GM12878 (cell line): ENCODE measurements at regions not wholly inside any gene's neighbourhood (a gene's known extent, or its start where the extent isn't known, plus 50 kb on each side); places are given as distances from the start of the nearest gene placed in this dataset.

ENCODE experiments used
- ATAC-seq: fragments of 200-7000 bp; cut with Tn5 transposase; 3 replicates; pipeline ENCODE4 v1.9.1; 2020; ENCODE audit warnings: mild to moderate bottlenecking, moderate library complexity
- BruUV-seq: library from RNA; stranded (reverse); fragments of 400-500 nt; replicated peaks from 2 replicates; lab custom pipeline; 2021; lab: Mats Ljungman, UMichigan
- CTCF ChIA-PET: fragments of 300-600 bp; sonication (Branson Sonifier 250); formaldehyde crosslinking; extraction: SDS; loops from one replicate; lab custom pipeline; 2021; ENCODE audit warnings: inconsistent platforms; lab: Yijun Ruan, JAX
- POLR2A ChIA-PET: fragments of 350-600 bp; formaldehyde crosslinking; extraction: SDS; loops from one replicate; lab custom pipeline; 2021; ENCODE audit warnings: inconsistent platforms; lab: Charles Lee
- RAD21 ChIA-PET: fragments of 300-600 bp; sonication (Branson Sonifier 250); formaldehyde crosslinking; loops from one replicate; lab custom pipeline; 2023; ENCODE audit warnings: antibody characterized with exemption; ENCODE audit not compliant: unreplicated experiment; lab: Charles Lee
- SMC1A ChIA-PET: fragments of 300-600 bp; sonication (Branson Sonifier 250); formaldehyde crosslinking; loops from one replicate; lab custom pipeline; 2023; ENCODE audit not compliant: unreplicated experiment, uncharacterized antibody; lab: Charles Lee
- DNase-seq: peaks from one replicate; pipeline ENCODE4 v3.0.0-alpha.2; 2011; ENCODE audit warnings: low read depth, low spot score
- FAIRE-seq: peaks from 3 replicates; lab custom pipeline; 2011; peaks lifted over from hg19 to GRCh38; lab: Jason Lieb, UNC
- H2AFZ ChIP-seq: 2 replicates; pipeline ENCODE4 v1.6.0; 2011; ENCODE audit warnings: low read depth, low read length, control low read depth; ENCODE audit not compliant: control insufficient read depth
- H3K27ac ChIP-seq: 2 replicates; pipeline ENCODE4 v1.5.1; 2011; ENCODE audit warnings: control low read depth; ENCODE audit not compliant: control insufficient read depth, insufficient read depth
- H3K27me3 ChIP-seq, 2 experiments: replicated peaks in 1 of 2; 2 replicates each; pipeline versions ENCODE4 v1.6.0 to v1.6.1; 2011; ENCODE audit warnings: low read length in 1 of 2; ENCODE audit not compliant: control insufficient read depth in 2 of 2, insufficient read depth in 2 of 2
- H3K36me3 ChIP-seq, 2 experiments: 2 replicates each; pipeline ENCODE4 v1.5.1; 2011; ENCODE audit warnings: low read length in 1 of 2; ENCODE audit not compliant: control insufficient read depth in 2 of 2, insufficient read depth in 2 of 2
- H3K4me1 ChIP-seq: 2 replicates; pipeline ENCODE4 v1.6.1; 2011; ENCODE audit warnings: mild to moderate bottlenecking, low read length, moderate library complexity, mixed read lengths; ENCODE audit not compliant: control insufficient read depth, insufficient read depth
- H3K4me2 ChIP-seq: 2 replicates; pipeline ENCODE4 v1.6.0; 2011; ENCODE audit warnings: control low read depth; ENCODE audit not compliant: control insufficient read depth, insufficient read depth
- H3K4me3 ChIP-seq: fragments of 200-600 bp; sonication (generic); 2 replicates; pipeline ENCODE4 v1.5.1; 2016
- H3K79me2 ChIP-seq: 2 replicates; pipeline ENCODE4 v1.6.0; 2011; ENCODE audit warnings: low read length; ENCODE audit not compliant: control insufficient read depth, insufficient read depth
- H3K9ac ChIP-seq: 2 replicates; pipeline ENCODE4 v1.8.0; 2011; ENCODE audit warnings: low read length, control low read depth, mixed read lengths; ENCODE audit not compliant: control insufficient read depth, insufficient read depth
- H3K9me3 ChIP-seq: replicated peaks from 3 replicates; pipeline ENCODE4 v1.5.1; 2011; ENCODE audit warnings: mild to moderate bottlenecking, low read length; ENCODE audit not compliant: control insufficient read depth, insufficient read depth
- H4K20me1 ChIP-seq: 2 replicates; pipeline ENCODE4 v1.6.0; 2011; ENCODE audit not compliant: control insufficient read depth, insufficient read depth
- ESRRA ChIP-seq: IDR thresholded peaks from 2 replicates; pipeline ENCODE4 v1.6.1; 2012; ENCODE audit warnings: mild to moderate bottlenecking, low read length, improper control_type of control experiment
- NFIC ChIP-seq: IDR thresholded peaks from 2 replicates; pipeline ENCODE4 v1.6.1; 2012; ENCODE audit warnings: low read depth, mild to moderate bottlenecking, inconsistent platforms, low read length, moderate library complexity
- NFYA ChIP-seq: IDR thresholded peaks from 2 replicates; pipeline ENCODE4 v1.6.1; 2011; ENCODE audit warnings: low read depth, mild to moderate bottlenecking, low read length, improper control_type of control experiment, borderline replicate concordance
- RBBP5 ChIP-seq: fragments of 200-600 bp; sonication (generic); conservative IDR thresholded peaks from 2 replicates; pipeline ENCODE4 v1.6.1; 2016
- SIN3A ChIP-seq: IDR thresholded peaks from 2 replicates; pipeline ENCODE4 v1.6.1; 2012; ENCODE audit warnings: low read depth, low read length, improper control_type of control experiment
- SPI1 ChIP-seq: IDR thresholded peaks from 2 replicates; pipeline ENCODE4 v1.6.1; 2011; ENCODE audit warnings: low read depth, mild to moderate bottlenecking, low read length, moderate library complexity, borderline replicate concordance; ENCODE audit not compliant: insufficient read depth
- WRNIP1 ChIP-seq: IDR thresholded peaks from 2 replicates; pipeline ENCODE4 v1.6.1; 2011; ENCODE audit warnings: low read depth, low read length, improper control_type of control experiment, borderline replicate concordance
- in situ Hi-C: fragments of 300-500 bp; cut with MboI; formaldehyde crosslinking; loops from 9 replicates; pipeline ENCODE4 v1.14.3; 2018; ENCODE audit warnings: mixed read lengths
- intact Hi-C: fragments of 100-400 bp; cut with micrococcal nuclease; formaldehyde crosslinking; loops from one replicate; pipeline ENCODE4 v1.14.2; 2022; ENCODE audit not compliant: unreplicated experiment
- TF ChIP-seq, protein P1 (sequence below): fragments of 450-650 bp; IDR thresholded peaks from 2 replicates; pipeline ENCODE4 v1.6.1; 2016; ENCODE audit warnings: mild to moderate bottlenecking, moderate library complexity, borderline replicate concordance
- TF ChIP-seq, protein P2 (sequence below): IDR thresholded peaks from 2 replicates; pipeline ENCODE4 v1.6.1; 2012; ENCODE audit warnings: low read length, inconsistent platforms
- TF ChIP-seq, protein P3 (sequence below), 3 experiments: IDR thresholded peaks in 2 of 3; conservative IDR thresholded peaks in 1 of 3; 2 replicates each; pipeline ENCODE4 v1.5.1; 2011; ENCODE audit warnings: low read depth in 3 of 3, low read length in 3 of 3, mild to moderate bottlenecking in 3 of 3, control low read depth in 2 of 3, moderate library complexity in 2 of 3, inconsistent platforms in 1 of 3, mixed read lengths in 1 of 3; ENCODE audit not compliant: control insufficient read depth in 2 of 3, insufficient read depth in 1 of 3; ENCODE audit errors: extremely low read depth in 1 of 3

DNA sequence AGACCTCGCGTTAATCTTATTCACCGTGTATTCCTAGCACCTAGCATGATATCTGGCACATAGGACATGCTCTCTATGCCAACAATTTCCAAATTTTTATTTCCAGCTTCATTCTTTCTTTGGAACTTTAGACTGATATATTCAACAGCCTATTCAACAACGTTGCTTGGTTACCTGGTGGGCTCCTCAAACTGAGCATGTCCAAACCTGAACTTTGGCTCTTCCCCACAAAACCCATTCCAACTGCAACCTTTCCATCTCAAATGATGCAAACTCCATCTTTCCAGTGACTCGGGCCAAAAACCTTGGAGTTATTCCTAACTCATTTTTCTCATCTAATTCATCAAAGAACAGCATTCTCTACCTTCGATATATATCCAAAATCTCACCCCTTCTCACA, 525.2 kb downstream of the AGTPBP1 start (continued):
- TF ChIP-seq, protein P1, sequence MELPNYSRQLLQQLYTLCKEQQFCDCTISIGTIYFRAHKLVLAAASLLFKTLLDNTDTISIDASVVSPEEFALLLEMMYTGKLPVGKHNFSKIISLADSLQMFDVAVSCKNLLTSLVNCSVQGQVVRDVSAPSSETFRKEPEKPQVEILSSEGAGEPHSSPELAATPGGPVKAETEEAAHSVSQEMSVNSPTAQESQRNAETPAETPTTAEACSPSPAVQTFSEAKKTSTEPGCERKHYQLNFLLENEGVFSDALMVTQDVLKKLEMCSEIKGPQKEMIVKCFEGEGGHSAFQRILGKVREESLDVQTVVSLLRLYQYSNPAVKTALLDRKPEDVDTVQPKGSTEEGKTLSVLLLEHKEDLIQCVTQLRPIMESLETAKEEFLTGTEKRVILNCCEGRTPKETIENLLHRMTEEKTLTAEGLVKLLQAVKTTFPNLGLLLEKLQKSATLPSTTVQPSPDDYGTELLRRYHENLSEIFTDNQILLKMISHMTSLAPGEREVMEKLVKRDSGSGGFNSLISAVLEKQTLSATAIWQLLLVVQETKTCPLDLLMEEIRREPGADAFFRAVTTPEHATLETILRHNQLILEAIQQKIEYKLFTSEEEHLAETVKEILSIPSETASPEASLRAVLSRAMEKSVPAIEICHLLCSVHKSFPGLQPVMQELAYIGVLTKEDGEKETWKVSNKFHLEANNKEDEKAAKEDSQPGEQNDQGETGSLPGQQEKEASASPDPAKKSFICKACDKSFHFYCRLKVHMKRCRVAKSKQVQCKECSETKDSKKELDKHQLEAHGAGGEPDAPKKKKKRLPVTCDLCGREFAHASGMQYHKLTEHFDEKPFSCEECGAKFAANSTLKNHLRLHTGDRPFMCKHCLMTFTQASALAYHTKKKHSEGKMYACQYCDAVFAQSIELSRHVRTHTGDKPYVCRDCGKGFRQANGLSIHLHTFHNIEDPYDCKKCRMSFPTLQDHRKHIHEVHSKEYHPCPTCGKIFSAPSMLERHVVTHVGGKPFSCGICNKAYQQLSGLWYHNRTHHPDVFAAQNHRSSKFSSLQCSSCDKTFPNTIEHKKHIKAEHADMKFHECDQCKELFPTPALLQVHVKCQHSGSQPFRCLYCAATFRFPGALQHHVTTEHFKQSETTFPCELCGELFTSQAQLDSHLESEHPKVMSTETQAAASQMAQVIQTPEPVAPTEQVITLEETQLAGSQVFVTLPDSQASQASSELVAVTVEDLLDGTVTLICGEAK: no peak
- TF ChIP-seq SPI1: no peak
- TF ChIP-seq, protein P2, sequence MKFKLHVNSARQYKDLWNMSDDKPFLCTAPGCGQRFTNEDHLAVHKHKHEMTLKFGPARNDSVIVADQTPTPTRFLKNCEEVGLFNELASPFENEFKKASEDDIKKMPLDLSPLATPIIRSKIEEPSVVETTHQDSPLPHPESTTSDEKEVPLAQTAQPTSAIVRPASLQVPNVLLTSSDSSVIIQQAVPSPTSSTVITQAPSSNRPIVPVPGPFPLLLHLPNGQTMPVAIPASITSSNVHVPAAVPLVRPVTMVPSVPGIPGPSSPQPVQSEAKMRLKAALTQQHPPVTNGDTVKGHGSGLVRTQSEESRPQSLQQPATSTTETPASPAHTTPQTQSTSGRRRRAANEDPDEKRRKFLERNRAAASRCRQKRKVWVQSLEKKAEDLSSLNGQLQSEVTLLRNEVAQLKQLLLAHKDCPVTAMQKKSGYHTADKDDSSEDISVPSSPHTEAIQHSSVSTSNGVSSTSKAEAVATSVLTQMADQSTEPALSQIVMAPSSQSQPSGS: no peak

DNA sequence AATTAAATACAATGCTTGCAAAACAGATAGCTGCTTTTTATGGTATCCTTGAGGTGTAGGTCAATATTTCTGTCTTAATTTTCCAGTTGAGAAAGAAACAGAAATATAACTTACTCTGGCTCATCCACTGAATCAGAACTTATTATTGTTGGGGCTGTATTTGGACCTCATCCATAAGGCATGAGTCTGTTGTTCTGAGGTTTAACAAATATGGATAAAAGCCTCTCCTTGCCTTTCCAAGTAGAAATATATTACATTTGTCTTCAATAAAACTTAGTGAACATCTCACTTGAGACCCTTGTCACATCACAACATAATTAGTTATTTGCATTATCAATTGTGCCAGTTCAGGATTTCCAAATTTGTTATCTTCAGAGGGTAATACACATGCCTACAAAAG, 525.8 kb downstream of the AGTPBP1 start:
- Histone ChIP-seq H3K4me2 (no peak overlapping the region), H2AFZ (no peak overlapping the region), H3K27ac (no peak overlapping the region), H4K20me1 (no peaks in the 10 kb centered on the region), H3K27me3 (no peaks in the 10 kb centered on the region), H3K79me2 (no peaks in the 10 kb centered on the region), H3K4me3 (no peak overlapping the region), H3K4me1 (no peaks in the 10 kb centered on the region), H3K9ac (no peak overlapping the region), H3K9me3 (no peaks in the 10 kb centered on the region), H3K36me3 (no peaks in the 10 kb centered on the region)
- DNase-seq (no peak), ATAC-seq (no peak), FAIRE-seq (no peak)
- SMC1A ChIA-PET: no interaction called here
- RAD21 ChIA-PET: no interaction called here
- intact Hi-C loops: no loop called here
- TF ChIP-seq, protein P3, sequence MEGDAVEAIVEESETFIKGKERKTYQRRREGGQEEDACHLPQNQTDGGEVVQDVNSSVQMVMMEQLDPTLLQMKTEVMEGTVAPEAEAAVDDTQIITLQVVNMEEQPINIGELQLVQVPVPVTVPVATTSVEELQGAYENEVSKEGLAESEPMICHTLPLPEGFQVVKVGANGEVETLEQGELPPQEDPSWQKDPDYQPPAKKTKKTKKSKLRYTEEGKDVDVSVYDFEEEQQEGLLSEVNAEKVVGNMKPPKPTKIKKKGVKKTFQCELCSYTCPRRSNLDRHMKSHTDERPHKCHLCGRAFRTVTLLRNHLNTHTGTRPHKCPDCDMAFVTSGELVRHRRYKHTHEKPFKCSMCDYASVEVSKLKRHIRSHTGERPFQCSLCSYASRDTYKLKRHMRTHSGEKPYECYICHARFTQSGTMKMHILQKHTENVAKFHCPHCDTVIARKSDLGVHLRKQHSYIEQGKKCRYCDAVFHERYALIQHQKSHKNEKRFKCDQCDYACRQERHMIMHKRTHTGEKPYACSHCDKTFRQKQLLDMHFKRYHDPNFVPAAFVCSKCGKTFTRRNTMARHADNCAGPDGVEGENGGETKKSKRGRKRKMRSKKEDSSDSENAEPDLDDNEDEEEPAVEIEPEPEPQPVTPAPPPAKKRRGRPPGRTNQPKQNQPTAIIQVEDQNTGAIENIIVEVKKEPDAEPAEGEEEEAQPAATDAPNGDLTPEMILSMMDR (IDR thresholded peaks at IDR 0.05 in 2 of 3, conservative IDR thresholded peaks at IDR 0.05 in 1 of 3; ENCODE audit: control insufficient read depth in 2 of 3, extremely low read depth in 1 of 3, insufficient read depth in 1 of 3, low read depth in 3 of 3, low read length in 3 of 3): no peak
- TF ChIP-seq ESRRA: no peak
- no peak for TF ChIP-seq NFIC
- TF ChIP-seq NFYA: no peak
- TF ChIP-seq RBBP5: no peak
- TF ChIP-seq WRNIP1: no peak
- TF ChIP-seq SIN3A: no peak
- no TSS peak for BruUV-seq
- CTCF ChIA-PET: no interaction called here
- POLR2A ChIA-PET: no interaction called here
- in situ Hi-C loops: no loop called here
